MG63 (cell line): ENCODE measurements at regions not wholly inside any gene's neighbourhood (a gene's known extent, or its start where the extent isn't known, plus 50 kb on each side); places are given as distances from the start of the nearest gene placed in this dataset.

Source experiments
- DNase-seq: peaks from one replicate; pipeline ENCODE4 v3.0.0-alpha.2; 2020
- H3K27me3 ChIP-seq: fragments of 250-450 bp; sonication (Bioruptor Pico); 2 replicates; pipeline ENCODE4 v1.5.1; 2020; ENCODE audit warnings: mild to moderate bottlenecking, moderate library complexity
- H3K36me3 ChIP-seq: fragments of 250-450 bp; sonication (Bioruptor Pico); 2 replicates; pipeline ENCODE4 v1.5.1; 2020; ENCODE audit warnings: mild to moderate bottlenecking, moderate library complexity
- H3K4me3 ChIP-seq: fragments of 250-450 bp; sonication (Bioruptor Pico); 2 replicates; pipeline ENCODE4 v1.5.1; 2020; ENCODE audit warnings: mild to moderate bottlenecking, moderate library complexity
- H3K9me3 ChIP-seq: fragments of 250-450 bp; sonication (Bioruptor Pico); 2 replicates; pipeline ENCODE4 v1.5.1; 2020; ENCODE audit warnings: mild to moderate bottlenecking, moderate library complexity

DNA sequence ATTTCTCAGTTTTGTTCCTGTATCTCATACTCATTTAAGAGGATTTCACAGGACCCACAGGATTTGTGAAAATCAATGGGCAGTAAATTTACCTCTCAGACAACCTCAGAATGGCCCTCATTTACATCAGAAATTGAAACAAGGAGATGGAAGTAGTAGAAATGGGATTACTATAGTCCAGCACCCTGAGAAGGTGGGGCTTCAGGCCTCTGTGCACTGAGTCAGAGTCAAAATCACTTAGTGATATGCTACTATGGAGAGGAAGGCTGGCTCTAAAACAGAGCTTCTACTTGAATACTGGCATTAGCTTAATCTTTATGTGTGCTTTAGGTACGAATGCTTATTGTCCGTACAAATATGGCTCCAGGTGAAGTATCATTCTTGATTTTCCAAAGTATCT, 159.3 kb downstream of the CEP120 start:
- Histone ChIP-seq H3K4me3 (no peak overlapping the region), H3K9me3 (no peaks in the 10 kb centered on the region), H3K36me3 (no peaks in the 10 kb centered on the region), H3K27me3 (no peaks in the 10 kb centered on the region)
- DNase-seq = no peak

DNA sequence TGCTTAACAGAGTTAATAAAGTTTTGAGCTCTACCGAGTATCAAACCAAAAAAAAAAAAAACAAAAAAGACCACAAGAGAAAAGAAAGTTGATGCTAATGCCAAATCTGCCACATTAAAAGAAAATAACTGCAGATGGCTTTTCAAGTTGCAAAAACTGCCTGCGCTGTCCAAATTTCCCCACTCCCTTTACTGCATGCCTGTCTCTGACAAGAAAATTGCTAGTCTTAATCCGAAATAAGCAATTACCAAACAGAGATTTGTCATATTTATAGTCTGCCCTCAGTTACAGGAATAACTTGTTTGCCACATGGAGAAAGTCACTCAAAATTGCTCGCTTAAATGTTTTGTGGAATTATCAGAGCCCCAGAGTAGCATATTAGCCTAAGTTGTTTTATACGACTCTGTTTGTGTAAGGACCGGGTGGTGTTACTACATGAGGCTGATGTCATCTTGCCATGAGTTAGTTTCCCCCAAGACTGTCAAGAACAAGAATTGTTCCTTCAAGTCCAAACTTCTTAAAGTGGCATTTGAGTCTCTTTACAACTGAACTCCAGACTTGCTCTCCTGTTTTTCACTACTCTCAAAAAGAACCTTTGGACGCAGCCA, 160.9 kb downstream of the CEP120 start:
- Histone ChIP-seq H3K27me3 (no peaks in the 10 kb centered on the region), H3K36me3 (no peaks in the 10 kb centered on the region), H3K4me3 (no peak overlapping the region), H3K9me3 (no peaks in the 10 kb centered on the region; the same call in 1 of the 2 replicates)
- DNase-seq = no peak

DNA sequence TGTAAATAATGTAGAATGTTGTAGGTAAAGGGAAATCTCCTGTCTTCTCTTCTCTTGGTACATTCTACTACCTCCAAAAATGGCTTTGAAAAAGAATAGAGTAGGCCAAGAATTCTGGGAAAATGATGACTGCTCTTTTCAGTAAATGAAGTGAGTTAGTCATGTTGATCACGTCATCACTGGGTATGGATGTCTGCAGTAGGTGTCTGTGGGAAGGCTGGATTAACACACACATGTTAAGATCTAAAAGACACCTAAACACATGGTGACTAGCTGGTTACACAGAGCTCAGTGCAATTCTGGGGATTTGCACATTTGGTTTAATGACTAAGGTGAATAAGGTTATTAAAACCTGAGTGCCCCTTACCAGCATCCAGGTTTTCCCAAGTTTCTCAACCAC, 161.5 kb downstream of the CEP120 start:
- H3K27me3 ChIP-seq = no peaks in the 10 kb centered on the region
- no peak for DNase-seq
- no peaks in the 10 kb centered on the region for H3K36me3 ChIP-seq
- H3K4me3 ChIP-seq = no peak overlapping the region
- peaks cover 2% of the 10 kb centered on the region; the same call in 1 of the 2 replicates for H3K9me3 ChIP-seq

DNA sequence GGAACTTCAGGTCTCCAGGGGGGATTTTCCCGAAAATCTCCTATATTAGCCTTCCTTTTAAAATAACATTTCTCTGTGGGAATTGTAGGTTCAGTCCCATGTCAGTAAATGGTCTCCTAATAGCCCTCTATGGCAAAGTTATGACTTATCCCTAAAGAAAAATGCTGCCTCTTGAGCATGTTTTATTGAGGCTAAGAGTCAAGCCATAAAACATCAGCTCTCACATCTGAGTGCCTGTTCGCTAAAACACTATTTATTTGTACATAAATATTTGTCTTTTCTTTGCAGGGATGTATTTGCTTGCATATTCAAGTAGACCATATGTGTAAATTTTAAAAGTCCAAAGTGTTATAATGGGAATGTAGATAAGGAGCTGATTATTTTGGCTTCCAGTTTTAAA, 160.4 kb downstream of the PRDM6 start:
- no peak for DNase-seq
- no peak overlapping the region for H3K4me3 ChIP-seq
- H3K9me3 ChIP-seq = peaks cover 5% of the 10 kb centered on the region
- no peaks in the 10 kb centered on the region; the same call in 1 of the 2 replicates for H3K27me3 ChIP-seq
- no peaks in the 10 kb centered on the region for H3K36me3 ChIP-seq

DNA sequence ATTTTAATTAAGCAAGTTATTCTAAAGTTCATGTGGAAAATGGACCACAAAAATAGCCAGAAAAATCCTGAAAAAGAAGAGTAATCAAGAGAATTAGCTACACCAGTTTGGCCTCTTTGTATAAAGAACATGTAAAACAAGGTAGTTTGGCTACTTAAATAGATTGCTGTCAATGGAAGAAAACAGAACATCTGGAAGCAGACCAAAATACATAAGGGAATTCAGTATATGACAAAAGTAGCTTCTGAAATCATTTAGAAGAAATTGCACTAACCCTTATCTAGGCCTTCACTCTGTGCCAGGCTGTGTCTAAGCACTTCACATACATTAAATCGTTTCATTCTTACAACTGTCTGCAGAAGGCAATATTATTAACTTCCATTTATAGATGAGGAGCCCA, 156.6 kb downstream of the PRDM6 start:
- Histone ChIP-seq H3K27me3 (no peaks in the 10 kb centered on the region), H3K9me3 (no peaks in the 10 kb centered on the region), H3K36me3 (no peaks in the 10 kb centered on the region), H3K4me3 (no peak overlapping the region)
- no peak for DNase-seq

DNA sequence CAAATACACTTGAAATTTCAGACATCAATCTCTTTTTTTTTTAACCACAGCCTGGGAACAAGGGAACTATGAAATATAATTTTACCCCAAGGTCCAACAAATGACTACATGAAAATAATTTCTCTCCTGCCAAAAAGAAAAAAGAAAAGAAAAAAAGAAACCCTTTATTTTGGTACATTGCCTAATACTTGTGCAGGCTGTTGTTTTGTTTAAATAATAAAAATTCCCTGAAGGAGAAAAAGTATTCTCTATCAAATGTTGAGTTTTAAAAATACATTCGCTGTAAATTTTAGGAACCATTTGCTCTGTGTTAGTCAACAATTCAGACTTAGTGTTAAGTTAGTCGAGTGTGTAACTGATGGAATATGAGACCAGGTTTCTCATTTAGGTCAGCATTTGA, 155.4 kb downstream of the PRDM6 start:
- no peak for DNase-seq
- Histone ChIP-seq H3K27me3 (no peaks in the 10 kb centered on the region), H3K4me3 (no peak overlapping the region), H3K36me3 (no peaks in the 10 kb centered on the region), H3K9me3 (no peaks in the 10 kb centered on the region)
